DMS53 treated with DMSO at 0.1 percent for 48 hours (cell line): ENCODE measurements at regions not wholly inside any gene's neighbourhood (a gene's known extent, or its start where the extent isn't known, plus 50 kb on each side); places are given as distances from the start of the nearest gene placed in this dataset.

Source experiments
- DNase-seq: peaks from one replicate; lab custom pipeline; 2025; ENCODE audit not compliant: unreplicated experiment; lab: John Stamatoyannopoulos, UW

- no peak for DNase-seq
Observed at GRCh38 chr6:8562125-8562524, 126.8 kb upstream of the SLC35B3 start.

GRCh38 chr6:8558953-8559352, 123.6 kb upstream of the SLC35B3 start:
- no peak for DNase-seq

GRCh38 chr6:8557014-8557748, 121.8 kb upstream of the SLC35B3 start:
- no peak for DNase-seq

GRCh38 chr6:8556370-8557013, 121.1 kb upstream of the SLC35B3 start:
- DNase-seq, result peak; percentile 92

- DNase-seq, result no peak
Observed at GRCh38 chr6:8551993-8552392, 116.6 kb upstream of the SLC35B3 start.

GRCh38 chr6:8551386-8551785, 116.0 kb upstream of the SLC35B3 start:
- DNase-seq, result no peak

DNA sequence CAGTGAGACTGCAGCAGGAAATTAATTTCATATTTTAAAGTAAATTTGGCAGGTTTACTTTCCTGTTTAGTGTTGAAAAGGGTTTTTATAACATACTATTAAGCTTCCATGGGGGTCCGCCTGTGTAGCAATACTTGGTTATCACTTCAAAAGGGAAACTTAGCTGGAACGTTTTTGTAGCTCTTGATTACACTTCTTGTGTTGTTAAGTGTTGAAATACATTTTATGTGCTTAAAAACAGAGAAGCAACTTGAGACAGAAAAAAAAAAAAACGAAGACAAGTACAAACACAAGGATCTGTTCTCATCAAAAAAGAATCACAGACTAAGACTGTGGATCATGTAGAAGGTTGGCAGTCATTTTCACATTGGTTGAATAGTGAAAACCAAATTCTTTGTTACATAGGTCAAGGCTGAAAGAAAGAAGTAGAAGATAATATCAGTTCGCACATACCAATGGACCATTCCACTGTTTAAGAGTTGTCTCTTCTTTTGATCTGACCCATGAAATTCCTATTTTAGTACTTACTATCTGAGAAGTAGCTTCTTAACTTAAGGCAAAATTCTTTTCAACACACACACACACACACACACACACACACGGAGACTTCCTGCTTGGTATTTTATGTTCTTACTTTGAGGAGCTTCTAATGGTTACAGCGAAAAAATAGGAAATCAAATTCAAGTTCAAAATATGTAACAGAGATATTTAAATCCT, 113.9 kb upstream of the SLC35B3 start:
- no peak for DNase-seq

GRCh38 chr6:8546496-8546895, 111.2 kb upstream of the SLC35B3 start:
- no peak for DNase-seq

GRCh38 chr6:8545336-8545735, 110.0 kb upstream of the SLC35B3 start:
- no peak for DNase-seq

- no peak for DNase-seq
Observed at GRCh38 chr6:8543714-8544113, 108.4 kb upstream of the SLC35B3 start.

DNA sequence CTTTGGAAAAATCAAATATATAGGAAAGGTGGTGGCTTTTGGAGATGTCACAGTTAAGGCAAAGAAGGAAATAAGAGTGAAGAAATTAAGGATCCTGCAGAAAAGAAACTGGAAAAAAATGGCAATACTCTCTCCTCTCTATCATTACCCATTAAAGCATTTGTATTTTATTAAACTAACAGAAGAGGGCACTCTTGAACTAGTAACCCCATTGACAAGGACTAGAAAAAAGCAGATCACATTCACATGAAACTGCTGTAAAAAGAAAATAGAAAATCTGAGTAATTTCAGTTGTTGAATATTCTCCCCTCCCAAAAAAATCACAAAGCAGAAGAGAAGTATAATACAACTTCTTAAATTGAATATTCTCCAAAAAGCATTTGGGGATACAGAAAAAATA, 104.1 kb upstream of the SLC35B3 start:
- DNase-seq, result peak; percentile 55

- DNase-seq, result no peak
Observed at GRCh38 chr6:8536122-8536521, 100.8 kb upstream of the SLC35B3 start.

DNA sequence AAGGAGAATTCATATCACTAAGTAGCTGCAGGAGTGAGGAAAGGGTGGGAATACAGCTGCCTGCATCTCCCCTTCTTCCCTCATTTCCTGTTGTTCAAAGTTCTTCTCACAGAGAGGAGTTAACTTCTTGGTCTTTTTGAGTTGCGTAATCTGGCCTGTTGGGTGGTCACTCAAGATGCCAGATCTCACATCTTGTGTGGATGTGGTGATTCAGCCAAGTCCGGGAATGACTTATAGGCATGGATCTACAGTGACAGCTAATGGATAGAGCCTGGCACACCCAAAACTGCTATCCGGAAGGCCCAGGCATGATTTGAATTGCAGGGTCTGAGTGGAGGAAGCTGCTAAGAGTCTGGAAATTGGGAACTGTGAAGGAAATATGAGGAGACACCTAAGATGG, 100.2 kb upstream of the SLC35B3 start:
- DNase-seq, result no peak

GRCh38 chr6:8530785-8531435, 95.6 kb upstream of the SLC35B3 start:
- peak; percentile 17 for DNase-seq

DNA sequence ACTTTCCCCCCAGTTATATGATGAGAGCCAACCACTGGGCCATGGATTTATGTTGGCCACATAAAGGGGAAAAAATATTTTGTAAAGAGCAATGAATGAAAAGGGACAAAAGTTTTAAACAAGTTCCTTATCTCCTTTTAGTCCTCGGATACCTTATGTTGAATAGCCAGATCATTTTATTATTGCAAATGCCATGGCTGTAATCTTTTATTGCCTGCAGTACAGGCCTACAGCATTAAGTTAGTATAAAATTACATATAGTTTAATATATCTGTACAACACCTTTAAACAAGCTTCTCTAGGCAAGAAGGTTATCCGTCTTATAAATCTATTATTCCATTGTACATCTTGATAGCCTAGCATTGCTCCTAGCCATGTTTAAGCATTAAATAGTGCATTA, 93.9 kb upstream of the SLC35B3 start:
- DNase-seq, result no peak

DNA sequence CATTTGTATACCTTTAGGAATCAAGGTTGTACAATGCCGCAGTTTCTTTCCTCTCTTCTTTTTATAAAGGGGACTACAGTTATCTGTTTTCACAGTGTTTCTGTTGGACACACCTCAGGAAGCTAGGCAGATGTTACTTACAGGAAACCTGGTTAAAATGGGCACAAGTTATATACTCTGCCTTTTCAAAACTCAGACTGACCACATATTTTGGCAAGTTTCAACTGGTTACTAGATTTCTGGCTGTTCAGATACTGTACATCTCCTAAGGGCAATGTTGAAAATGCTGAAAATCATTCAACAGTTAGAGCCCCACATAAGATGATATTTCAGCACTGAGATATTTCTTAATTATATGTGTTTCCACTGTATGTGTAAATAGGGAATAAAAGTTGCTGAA, 92.5 kb upstream of the SLC35B3 start:
- no peak for DNase-seq

DNA sequence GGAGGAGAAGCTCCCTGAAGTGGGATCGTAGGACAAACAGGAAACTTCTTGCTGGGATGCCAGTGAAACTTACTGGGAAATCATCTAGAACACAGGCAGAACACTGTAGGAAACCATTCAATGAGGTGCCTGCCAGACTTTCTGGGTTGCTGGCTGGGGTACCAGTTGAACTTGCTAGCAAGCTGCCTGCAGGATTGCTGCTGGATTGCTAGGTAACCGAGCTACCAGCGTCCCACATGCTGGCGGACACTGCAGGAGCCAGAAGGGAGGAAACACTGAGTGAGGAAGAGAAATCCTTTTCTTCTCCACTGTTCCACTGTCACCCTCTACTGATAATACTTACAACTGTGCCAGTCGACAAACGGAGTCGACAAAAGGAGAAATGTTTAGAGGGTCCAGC, 91.3 kb upstream of the SLC35B3 start:
- DNase-seq, result no peak

GRCh38 chr6:8525370-8525769, 90.0 kb upstream of the SLC35B3 start:
- DNase-seq, result no peak

GRCh38 chr6:8513174-8513573, 77.8 kb upstream of the SLC35B3 start:
- DNase-seq, result no peak

DNA sequence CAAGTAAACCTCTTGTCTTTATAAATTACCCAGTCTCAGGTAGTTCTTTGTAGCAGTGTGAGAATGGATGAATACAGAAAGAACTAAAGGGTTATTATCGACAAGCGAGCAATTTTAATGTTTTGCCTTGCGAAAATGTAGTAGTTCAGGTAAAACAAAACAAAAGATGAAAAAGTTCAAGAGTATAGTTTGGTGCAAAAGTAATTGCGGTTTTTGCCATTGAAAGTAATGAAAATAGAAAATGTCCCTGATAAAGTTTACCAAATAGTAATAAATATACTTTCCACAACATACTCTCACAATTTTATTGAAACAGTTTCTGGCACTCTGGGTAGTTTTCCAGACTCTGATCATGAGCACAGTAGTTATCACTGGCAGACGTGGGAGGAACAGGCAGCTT, 71.9 kb upstream of the SLC35B3 start:
- no peak for DNase-seq

DNA sequence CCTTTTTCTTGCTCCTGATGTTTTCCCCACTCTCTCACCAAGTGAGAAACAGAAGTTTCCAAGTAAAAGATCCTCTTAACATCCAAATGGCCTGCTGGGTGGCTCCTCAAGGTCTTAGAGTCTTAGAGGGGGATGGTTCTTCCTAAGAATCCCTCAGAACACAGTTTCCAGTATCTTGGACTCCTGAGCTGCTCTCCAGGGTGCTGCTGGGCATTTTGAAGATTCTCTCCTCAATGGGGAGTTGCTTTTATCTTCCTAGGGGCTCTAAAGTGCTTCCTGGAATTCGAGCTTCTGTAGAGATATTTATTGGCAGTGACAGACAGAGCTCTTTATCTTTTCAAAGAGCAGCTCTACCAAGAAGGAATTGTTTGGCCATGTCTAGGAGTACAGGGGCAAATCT, 70.8 kb upstream of the SLC35B3 start:
- no peak for DNase-seq

- DNase-seq, result no peak
Observed at GRCh38 chr6:8499540-8499939, 64.2 kb upstream of the SLC35B3 start.
